Suppressor macrophage treated with lipopolysaccharide for 4 hours (primary cell): ENCODE measurements at regions not wholly inside any gene's neighbourhood (a gene's known extent, or its start where the extent isn't known, plus 50 kb on each side); places are given as distances from the start of the nearest gene placed in this dataset.
"Not testable (repeated sequence)": the region's sequence is repeated elsewhere in the genome, so short reads cannot be mapped to it uniquely, and the experiment has no call there.

Source experiments
- DNase-seq: peaks from one replicate; pipeline ENCODE4 v3.0.0-alpha.2; 2020

GRCh38 chr5:29213475-29213874 lies 1980.0 kb upstream of the CDH6 start:
- DNase-seq = no peak

GRCh38 chr5:29208024-29208423 lies 1985.5 kb upstream of the CDH6 start:
- no peak for DNase-seq

- no peak for DNase-seq
These were observed 1990.4 kb upstream of the CDH6 start for GRCh38 chr5:29203049-29203448.

- no peak for DNase-seq
These were observed 1995.6 kb upstream of the CDH6 start for GRCh38 chr5:29197631-29198454.

- no peak for DNase-seq
These were observed 1999.5 kb upstream of the CDH6 start for GRCh38 chr5:29193972-29194371.

GRCh38 chr5:29191269-29192048 lies 2002.0 kb upstream of the CDH6 start:
- DNase-seq = not testable (repeated sequence)

GRCh38 chr5:29190398-29190797 lies 2003.1 kb upstream of the CDH6 start:
- DNase-seq = not testable (repeated sequence)

- DNase-seq = not testable (repeated sequence)
These were observed 2007.1 kb upstream of the CDH6 start for GRCh38 chr5:29186380-29186779.

- DNase-seq = no peak
These were observed 2007.9 kb upstream of the CDH6 start for GRCh38 chr5:29185558-29185957.

- DNase-seq = no peak
These were observed 2017.7 kb upstream of the CDH6 start for GRCh38 chr5:29175774-29176173.

- DNase-seq = no peak
These were observed 2022.9 kb upstream of the CDH6 start for GRCh38 chr5:29170599-29170998.

GRCh38 chr5:29169886-29170285 lies 2023.6 kb upstream of the CDH6 start:
- no peak for DNase-seq

GRCh38 chr5:29162297-29162696 lies 2031.2 kb upstream of the CDH6 start:
- DNase-seq = no peak

- DNase-seq = no peak
These were observed 2031.8 kb upstream of the CDH6 start for GRCh38 chr5:29161399-29162291.

GRCh38 chr5:29157975-29158374 lies 2035.5 kb upstream of the CDH6 start:
- DNase-seq = no peak

GRCh38 chr5:29150840-29151239 lies 2042.6 kb upstream of the CDH6 start:
- no peak for DNase-seq

GRCh38 chr5:29148581-29148980 lies 2044.9 kb upstream of the CDH6 start:
- DNase-seq = no peak

- DNase-seq = no peak
These were observed 2045.4 kb upstream of the CDH6 start for GRCh38 chr5:29148073-29148472.

- no peak for DNase-seq
These were observed 2050.2 kb upstream of the CDH6 start for GRCh38 chr5:29143266-29143665.

- DNase-seq = no peak
These were observed 2059.1 kb upstream of the CDH6 start for GRCh38 chr5:29134418-29134817.

- DNase-seq = no peak
These were observed 2062.2 kb upstream of the CDH6 start for GRCh38 chr5:29131285-29131684.

- DNase-seq = no peak
These were observed 2062.7 kb upstream of the CDH6 start for GRCh38 chr5:29130786-29131185.

GRCh38 chr5:29127524-29128156 lies 2065.8 kb upstream of the CDH6 start:
- DNase-seq = not testable (repeated sequence)
